Stimulated activated CD4-positive, alpha-beta T cell treated with anti-CD3 and anti-CD28 coated beads, Interleukin-4, amount 100 ng/mL, for 24 hours (primary cell): ENCODE measurements at regions not wholly inside any gene's neighbourhood (a gene's known extent, or its start where the extent isn't known, plus 50 kb on each side); places are given as distances from the start of the nearest gene placed in this dataset.
"Not testable (repeated sequence)": the region's sequence is repeated elsewhere in the genome, so short reads cannot be mapped to it uniquely, and the experiment has no call there.

ENCODE experiments used
- DNase-seq: peaks from one replicate; pipeline ENCODE4 v3.0.0-alpha.2; 2020

- DNase-seq, result no peak
These were observed 86.3 kb upstream of the NFE2L3 start for GRCh38 chr7:26065652-26066051.

- no peak for DNase-seq
These were observed 85.3 kb upstream of the NFE2L3 start for GRCh38 chr7:26066736-26067135.

GRCh38 chr7:26070290-26070689 is 81.7 kb upstream of the NFE2L3 start:
- no peak for DNase-seq

- DNase-seq, result no peak
These were observed 80.2 kb upstream of the NFE2L3 start for GRCh38 chr7:26071622-26072456.

GRCh38 chr7:26073041-26073440 is 79.0 kb upstream of the NFE2L3 start:
- DNase-seq, result no peak

- no peak for DNase-seq
These were observed 77.1 kb upstream of the NFE2L3 start for GRCh38 chr7:26074919-26075318.

- DNase-seq, result no peak
These were observed 75.3 kb upstream of the NFE2L3 start for GRCh38 chr7:26076691-26077090.

GRCh38 chr7:26078437-26079336 is 73.3 kb upstream of the NFE2L3 start:
- DNase-seq, result peak; percentile 80

GRCh38 chr7:26081638-26082037 is 70.4 kb upstream of the NFE2L3 start:
- no peak for DNase-seq

- DNase-seq, result no peak
These were observed 68.9 kb upstream of the NFE2L3 start for GRCh38 chr7:26083113-26083512.

- DNase-seq, result no peak
These were observed 67.6 kb upstream of the NFE2L3 start for GRCh38 chr7:26084418-26084817.

- no peak for DNase-seq
These were observed 66.2 kb upstream of the NFE2L3 start for GRCh38 chr7:26085771-26086170.

GRCh38 chr7:26087321-26088091 is 64.5 kb upstream of the NFE2L3 start:
- no peak for DNase-seq

GRCh38 chr7:26089469-26089868 is 62.5 kb upstream of the NFE2L3 start:
- not testable (repeated sequence) for DNase-seq

GRCh38 chr7:26090927-26091519 is 61.0 kb upstream of the NFE2L3 start:
- DNase-seq, result no peak

GRCh38 chr7:26091933-26092332 is 60.1 kb upstream of the NFE2L3 start:
- no peak for DNase-seq

GRCh38 chr7:26093023-26093422 is 59.0 kb upstream of the NFE2L3 start:
- no peak for DNase-seq

- DNase-seq, result no peak
These were observed 55.9 kb upstream of the NFE2L3 start for GRCh38 chr7:26096136-26096535.

GRCh38 chr7:26097837-26098668 is 53.9 kb upstream of the NFE2L3 start:
- DNase-seq, result no peak

- DNase-seq, result no peak
These were observed 52.8 kb upstream of the NFE2L3 start for GRCh38 chr7:26099236-26099635.

GRCh38 chr7:26100406-26101339 is 51.3 kb upstream of the NFE2L3 start:
- DNase-seq, result no peak
